ENCODE measurements at regions not wholly inside any gene's neighbourhood (a gene's known extent, or its start where the extent isn't known, plus 50 kb on each side); places are given as distances from the start of the nearest gene placed in this dataset.

GRCh38 chr13:40377783-40378182 lies 288.7 kb downstream of the FOXO1 start:
- DNase-seq (ENCODE audit: low spot score): no peak
- POLR2A ChIA-PET: no interaction called here

DNA sequence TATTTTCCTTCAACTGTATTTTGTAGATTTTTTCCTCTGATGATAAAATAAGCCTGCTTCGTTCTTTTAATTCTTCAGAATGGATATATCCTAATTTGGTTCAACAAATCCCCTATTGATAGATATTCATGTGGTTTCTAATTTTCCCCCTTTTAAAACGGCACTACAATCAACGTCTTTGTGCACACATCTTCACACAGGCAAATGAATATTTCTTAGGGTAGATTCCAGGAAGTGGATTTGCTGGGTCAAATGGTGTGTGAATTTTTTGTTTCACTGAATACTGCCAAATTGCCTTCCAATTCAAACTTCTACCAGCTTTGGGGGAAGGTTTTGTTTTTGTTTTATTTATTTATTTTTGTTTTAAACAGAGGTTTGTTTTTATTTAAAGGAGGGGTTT lies 287.2 kb downstream of the FOXO1 start:
- peaks cover 27% of the 10 kb centered on the region for H3K4me1 Mint-ChIP-seq
- no peak overlapping the region for H3K27ac Mint-ChIP-seq
- no peak overlapping the region for H3K4me3 Mint-ChIP-seq
- no peaks in the 10 kb centered on the region; the same call in 1 of the 2 replicates for H3K27me3 Mint-ChIP-seq (ENCODE audit: low read depth)
- H3K9me3 Mint-ChIP-seq: peaks cover 11% of the 10 kb centered on the region
- TF ChIP-seq PRRX2 (CRISPR knock-in tag; IDR thresholded peaks at IDR 0.05) (no peak), AFF4 (CRISPR knock-in tag; IDR thresholded peaks at IDR 0.05; ENCODE audit: borderline replicate concordance) (no peak), KAT7 (CRISPR knock-in tag; IDR thresholded peaks at IDR 0.05; ENCODE audit: borderline replicate concordance) (no peak), AR (CRISPR knock-in tag; IDR thresholded peaks at IDR 0.05) (no peak), USF1 (CRISPR knock-in tag; IDR thresholded peaks at IDR 0.05) (no peak), ZNF121 (CRISPR knock-in tag; IDR thresholded peaks at IDR 0.05) (no peak), MLX (CRISPR knock-in tag; IDR thresholded peaks at IDR 0.05) (no peak), NR2C2 (CRISPR knock-in tag; IDR thresholded peaks at IDR 0.05) (no peak), NFYB (CRISPR knock-in tag; conservative IDR thresholded peaks at IDR 0.05; ENCODE audit: low read depth) (no peak), ATF3 (CRISPR knock-in tag; conservative IDR thresholded peaks at IDR 0.05) (no peak), ELF4 (CRISPR knock-in tag; IDR thresholded peaks at IDR 0.05; ENCODE audit: low read depth) (no peak), ATF1 (CRISPR knock-in tag; IDR thresholded peaks at IDR 0.05) (no peak)
- 0 out of 2 replicates have a peak, but pooled peaks cover 3% of the 10 kb centered on the region for H3K36me3 Mint-ChIP-seq
- ChIA-PET CTCF (no interaction called here), POLR2A (no interaction called here)
- ATAC-seq: no peak
- DNase-seq (ENCODE audit: low spot score): no peak

More at GRCh38 chr13:40377783-40378182, 288.7 kb downstream of the FOXO1 start:
- Mint-ChIP-seq H3K27me3 (ENCODE audit: low read depth) (no peaks in the 10 kb centered on the region; the same call in 1 of the 2 replicates), H3K27ac (no peak overlapping the region), H3K4me3 (no peak overlapping the region), H3K9me3 (peaks cover 9% of the 10 kb centered on the region), H3K4me1 (peaks cover 15% of the 10 kb centered on the region), H3K36me3 (0 out of 2 replicates have a peak, but pooled peaks cover 3% of the 10 kb centered on the region)
- no peak for ATAC-seq
- CTCF ChIA-PET: no interaction called here
- TF ChIP-seq, protein P1, sequence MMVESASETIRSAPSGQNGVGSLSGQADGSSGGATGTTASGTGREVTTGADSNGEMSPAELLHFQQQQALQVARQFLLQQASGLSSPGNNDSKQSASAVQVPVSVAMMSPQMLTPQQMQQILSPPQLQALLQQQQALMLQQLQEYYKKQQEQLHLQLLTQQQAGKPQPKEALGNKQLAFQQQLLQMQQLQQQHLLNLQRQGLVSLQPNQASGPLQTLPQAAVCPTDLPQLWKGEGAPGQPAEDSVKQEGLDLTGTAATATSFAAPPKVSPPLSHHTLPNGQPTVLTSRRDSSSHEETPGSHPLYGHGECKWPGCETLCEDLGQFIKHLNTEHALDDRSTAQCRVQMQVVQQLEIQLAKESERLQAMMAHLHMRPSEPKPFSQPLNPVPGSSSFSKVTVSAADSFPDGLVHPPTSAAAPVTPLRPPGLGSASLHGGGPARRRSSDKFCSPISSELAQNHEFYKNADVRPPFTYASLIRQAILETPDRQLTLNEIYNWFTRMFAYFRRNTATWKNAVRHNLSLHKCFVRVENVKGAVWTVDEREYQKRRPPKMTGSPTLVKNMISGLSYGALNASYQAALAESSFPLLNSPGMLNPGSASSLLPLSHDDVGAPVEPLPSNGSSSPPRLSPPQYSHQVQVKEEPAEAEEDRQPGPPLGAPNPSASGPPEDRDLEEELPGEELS (CRISPR knock-in tag; IDR thresholded peaks at IDR 0.05): no peak
- no peak for TF ChIP-seq IRF2 (CRISPR knock-in tag; IDR thresholded peaks at IDR 0.05; ENCODE audit: borderline replicate concordance, low read depth)
- no peak for TF ChIP-seq OVOL2 (CRISPR knock-in tag; IDR thresholded peaks at IDR 0.05; ENCODE audit: borderline replicate concordance)
- no peak for TF ChIP-seq ELF4 (CRISPR knock-in tag; IDR thresholded peaks at IDR 0.05; ENCODE audit: low read depth)
- no peak for TF ChIP-seq IRF1 (CRISPR knock-in tag; IDR thresholded peaks at IDR 0.05)
- no peak for TF ChIP-seq ZNF671 (CRISPR knock-in tag; IDR thresholded peaks at IDR 0.05)
- TF ChIP-seq, protein P2, sequence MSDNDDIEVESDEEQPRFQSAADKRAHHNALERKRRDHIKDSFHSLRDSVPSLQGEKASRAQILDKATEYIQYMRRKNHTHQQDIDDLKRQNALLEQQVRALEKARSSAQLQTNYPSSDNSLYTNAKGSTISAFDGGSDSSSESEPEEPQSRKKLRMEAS (CRISPR knock-in tag; IDR thresholded peaks at IDR 0.05): no peak
- TF ChIP-seq ZBTB21 (CRISPR knock-in tag; IDR thresholded peaks at IDR 0.05; ENCODE audit: borderline replicate concordance): no peak
- TF ChIP-seq RELA (CRISPR knock-in tag; IDR thresholded peaks at IDR 0.05; ENCODE audit: borderline replicate concordance): no peak
- TF ChIP-seq SMAD4 (CRISPR knock-in tag; IDR thresholded peaks at IDR 0.05): no peak
- TF ChIP-seq ZNF219 (CRISPR knock-in tag; IDR thresholded peaks at IDR 0.05; ENCODE audit: borderline replicate concordance): no peak
- no peak for TF ChIP-seq JAZF1 (CRISPR knock-in tag; IDR thresholded peaks at IDR 0.05)
- TF ChIP-seq, protein P3, sequence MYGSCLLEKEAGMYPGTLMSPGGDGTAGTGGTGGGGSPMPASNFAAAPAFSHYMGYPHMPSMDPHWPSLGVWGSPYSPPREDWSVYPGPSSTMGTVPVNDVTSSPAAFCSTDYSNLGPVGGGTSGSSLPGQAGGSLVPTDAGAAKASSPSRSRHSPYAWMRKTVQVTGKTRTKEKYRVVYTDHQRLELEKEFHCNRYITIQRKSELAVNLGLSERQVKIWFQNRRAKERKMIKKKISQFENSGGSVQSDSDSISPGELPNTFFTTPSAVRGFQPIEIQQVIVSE (CRISPR knock-in tag; IDR thresholded peaks at IDR 0.05; ENCODE audit: borderline replicate concordance): no peak
